Activated CD4-positive, alpha-beta T cell treated with anti-CD3 and anti-CD28 coated beads, Interleukin-2, amount 10 ng/mL, durations not matched to agents 7 days and 5 days (primary cell): ENCODE measurements at regions not wholly inside any gene's neighbourhood (a gene's known extent, or its start where the extent isn't known, plus 50 kb on each side); places are given as distances from the start of the nearest gene placed in this dataset.
A peak's percentile ranks its signal among the peaks of the same experiment; 100 is the strongest.
"Not testable (repeated sequence)": the region's sequence is repeated elsewhere in the genome, so short reads cannot be mapped to it uniquely, and the experiment has no call there.

ENCODE experiments used
- CTCF ChIA-PET: fragments of 350-600 bp; sonication (Branson Sonifier 250); formaldehyde crosslinking; loops from one replicate; lab custom pipeline; 2021; ENCODE audit warnings: antibody characterized with exemption; lab: Charles Lee
- POLR2A ChIA-PET: fragments of 350-600 bp; sonication (Branson Sonifier 250); formaldehyde crosslinking; loops from one replicate; lab custom pipeline; 2021; ENCODE audit warnings: antibody characterized with exemption; lab: Charles Lee
- DNase-seq: peaks from one replicate; pipeline ENCODE4 v3.0.0-alpha.2; 2020
- H3K27ac Mint-ChIP-seq: one replicate; pipeline ENCODE4 v1.8.0; 2021; ENCODE audit warnings: mild to moderate bottlenecking, moderate library complexity, mixed read lengths
- H3K27me3 Mint-ChIP-seq: one replicate; pipeline ENCODE4 v1.8.0; 2021; ENCODE audit warnings: mixed read lengths
- H3K36me3 Mint-ChIP-seq: one replicate; pipeline ENCODE4 v1.8.0; 2021; ENCODE audit warnings: low read depth, mixed read lengths
- H3K4me1 Mint-ChIP-seq: one replicate; pipeline ENCODE4 v1.8.0; 2021; ENCODE audit warnings: mixed read lengths
- H3K4me3 Mint-ChIP-seq: one replicate; pipeline ENCODE4 v1.8.0; 2021; ENCODE audit warnings: mild to moderate bottlenecking, moderate library complexity, mixed read lengths
- H3K9me3 Mint-ChIP-seq: one replicate; pipeline ENCODE4 v1.8.0; 2021; ENCODE audit warnings: mixed read lengths

DNA sequence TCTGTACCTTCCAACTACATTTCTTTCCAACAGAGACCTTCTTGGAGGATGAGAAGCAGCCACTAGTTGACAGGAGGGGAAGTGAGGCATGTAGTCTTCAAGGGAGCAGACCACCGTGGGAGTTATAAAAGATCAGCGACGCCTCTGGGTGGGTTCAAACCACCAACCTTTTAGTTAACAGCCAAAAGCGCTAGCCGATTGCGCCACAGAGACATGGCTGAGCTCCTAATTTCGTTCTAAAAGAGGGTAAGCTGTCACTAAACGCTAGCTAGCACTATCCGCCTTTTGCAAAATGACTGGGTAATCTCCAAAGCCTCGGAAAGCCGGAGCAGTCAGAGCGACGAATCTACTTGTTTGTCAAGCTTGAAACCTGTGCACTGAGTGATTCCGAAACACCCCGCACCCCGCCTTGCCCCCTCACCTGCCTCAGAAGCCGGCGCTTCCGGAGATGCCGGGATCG lies 135.8 kb downstream of the FAM72B start:
- peaks cover 11% of the 10 kb centered on the region for H3K4me1 Mint-ChIP-seq
- CTCF ChIA-PET, H3K4me3 Mint-ChIP-seq, H3K36me3 Mint-ChIP-seq, POLR2A ChIA-PET, H3K9me3 Mint-ChIP-seq: not testable (repeated sequence)
- peak; percentile 14 for DNase-seq
- peaks cover 13% of the 10 kb centered on the region for H3K27me3 Mint-ChIP-seq
- peak overlapping the region; percentile 25 for H3K27ac Mint-ChIP-seq

GRCh38 chr1:121048769-121049443 lies 135.2 kb downstream of the FAM72B start:
- Mint-ChIP-seq H3K27me3 (peaks cover 11% of the 10 kb centered on the region), H3K4me1 (peaks cover 11% of the 10 kb centered on the region)
- H3K36me3 Mint-ChIP-seq, CTCF ChIA-PET, H3K27ac Mint-ChIP-seq, H3K4me3 Mint-ChIP-seq, DNase-seq, POLR2A ChIA-PET, H3K9me3 Mint-ChIP-seq: not testable (repeated sequence)

GRCh38 chr1:121050097-121050496 lies 134.0 kb downstream of the FAM72B start:
- POLR2A ChIA-PET, DNase-seq, H3K4me3 Mint-ChIP-seq, H3K36me3 Mint-ChIP-seq, CTCF ChIA-PET, H3K9me3 Mint-ChIP-seq, H3K27ac Mint-ChIP-seq: not testable (repeated sequence)
- H3K27me3 Mint-ChIP-seq: peaks cover 11% of the 10 kb centered on the region
- H3K4me1 Mint-ChIP-seq: peaks cover 11% of the 10 kb centered on the region

GRCh38 chr1:121051161-121051790 lies 132.9 kb downstream of the FAM72B start:
- DNase-seq, H3K36me3 Mint-ChIP-seq, H3K4me3 Mint-ChIP-seq, CTCF ChIA-PET, POLR2A ChIA-PET, H3K9me3 Mint-ChIP-seq, H3K27ac Mint-ChIP-seq: not testable (repeated sequence)
- Mint-ChIP-seq H3K27me3 (peaks cover 14% of the 10 kb centered on the region), H3K4me1 (peaks cover 13% of the 10 kb centered on the region)

DNA sequence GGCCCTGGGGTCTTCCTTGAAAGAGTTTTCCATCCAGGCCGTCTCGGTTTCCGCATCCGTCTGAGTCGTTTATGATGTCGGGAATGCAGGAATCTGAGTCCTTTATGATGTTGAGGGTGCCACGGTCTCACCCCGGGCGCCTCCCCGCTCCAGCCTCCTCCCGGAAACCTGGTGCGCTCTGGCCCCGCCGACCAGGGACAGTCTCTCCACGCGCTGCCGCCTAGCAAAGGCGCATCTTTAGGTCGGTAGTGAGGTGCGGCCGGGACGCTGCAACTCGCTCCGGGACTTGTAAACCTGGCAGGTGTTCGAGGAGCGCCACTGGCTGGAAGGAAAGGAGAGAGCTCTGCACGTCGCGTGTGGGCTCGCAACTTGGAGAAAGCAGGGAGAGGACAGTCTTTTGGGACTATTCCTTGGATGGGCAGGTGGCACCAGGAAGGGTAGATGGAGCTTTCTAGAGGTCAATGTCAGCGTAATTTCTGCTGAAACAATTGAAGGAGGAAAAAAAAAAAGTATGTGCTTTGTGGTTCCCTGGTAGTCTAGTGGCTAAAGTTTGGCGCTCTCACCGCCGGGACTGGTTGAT lies 132.0 kb downstream of the FAM72B start:
- H3K27me3 Mint-ChIP-seq: peaks cover 14% of the 10 kb centered on the region
- DNase-seq, POLR2A ChIA-PET, H3K27ac Mint-ChIP-seq, H3K36me3 Mint-ChIP-seq, H3K9me3 Mint-ChIP-seq, H3K4me3 Mint-ChIP-seq, CTCF ChIA-PET: not testable (repeated sequence)
- H3K4me1 Mint-ChIP-seq: peaks cover 13% of the 10 kb centered on the region

DNA sequence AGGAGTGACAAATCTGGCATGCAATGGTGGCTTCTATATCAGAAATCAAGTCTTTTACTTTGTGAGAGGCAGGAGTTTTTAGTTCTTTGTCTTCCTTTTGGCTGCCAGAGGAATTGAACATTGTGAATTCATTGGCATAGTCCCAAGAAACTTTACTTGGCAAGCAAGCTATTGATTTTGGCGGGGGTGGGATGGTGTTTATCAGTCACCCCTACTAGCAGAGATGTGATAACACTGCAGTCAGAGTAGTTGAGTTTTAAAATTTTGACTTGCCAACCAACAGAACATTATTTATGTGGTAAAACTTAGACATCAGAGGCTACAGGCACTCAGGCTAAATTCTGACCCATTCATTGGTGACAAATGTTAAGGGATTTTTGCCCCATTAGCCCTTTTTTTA lies 129.2 kb downstream of the FAM72B start:
- H3K4me3 Mint-ChIP-seq, CTCF ChIA-PET, H3K9me3 Mint-ChIP-seq, DNase-seq, H3K36me3 Mint-ChIP-seq, H3K27ac Mint-ChIP-seq, POLR2A ChIA-PET: not testable (repeated sequence)
- Mint-ChIP-seq H3K4me1 (peaks cover 11% of the 10 kb centered on the region), H3K27me3 (peaks cover 14% of the 10 kb centered on the region)

DNA sequence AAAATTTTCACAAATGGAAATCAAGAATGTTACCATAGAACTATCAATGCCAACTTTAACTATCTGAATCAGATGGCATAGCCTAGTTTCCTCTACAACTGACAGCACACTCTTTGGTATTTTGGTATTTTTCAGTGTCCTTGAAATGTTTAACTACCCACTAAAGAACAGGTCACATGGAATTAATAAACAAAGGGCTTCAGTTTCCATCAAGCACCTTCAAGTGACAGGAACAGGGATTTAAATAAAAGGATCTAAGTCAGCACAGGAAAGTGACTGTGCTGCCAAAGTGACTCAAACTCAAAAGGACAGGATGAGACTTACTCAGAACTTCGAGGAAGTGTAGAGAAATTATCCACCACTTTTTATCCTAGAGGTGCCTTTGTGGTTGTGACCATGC lies 117.2 kb downstream of the FAM72B start:
- CTCF ChIA-PET, H3K36me3 Mint-ChIP-seq, H3K4me1 Mint-ChIP-seq: not testable (repeated sequence)

DNA sequence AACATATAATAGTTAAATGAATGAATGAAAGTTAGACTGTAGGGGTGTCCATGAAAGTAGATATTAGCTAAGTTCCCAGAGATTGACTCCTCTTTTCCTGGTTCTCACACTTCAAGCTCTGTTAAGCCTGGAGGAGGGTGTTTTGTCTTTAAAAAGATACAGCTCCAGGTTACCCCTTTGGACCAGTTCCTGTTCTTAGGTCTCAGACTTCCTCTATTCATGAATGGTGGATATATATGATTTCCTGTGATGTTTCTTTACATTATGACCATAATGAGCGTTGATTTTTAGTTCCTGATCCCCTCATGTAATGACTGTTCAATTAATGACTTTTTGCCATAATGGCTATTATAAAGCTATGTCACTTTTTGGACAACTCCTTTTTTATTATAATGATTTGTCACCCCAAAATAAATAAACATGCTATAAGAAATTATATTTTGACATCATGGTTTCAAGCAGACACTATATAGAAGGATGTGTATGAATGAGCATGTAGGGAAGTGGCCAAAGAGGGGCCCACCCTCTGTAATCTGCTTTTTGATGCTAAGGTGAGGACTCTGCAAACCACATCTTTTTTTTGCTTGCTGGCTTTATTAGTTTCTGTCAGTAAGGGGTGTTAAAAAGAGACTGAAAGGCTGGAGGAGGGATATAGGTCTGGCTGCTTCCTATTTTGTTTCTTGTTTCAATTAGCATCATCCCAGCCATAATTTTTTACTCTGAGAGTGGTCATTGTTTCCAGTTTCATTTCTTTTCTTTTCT lies 115.2 kb downstream of the FAM72B start:
- H3K4me1 Mint-ChIP-seq, H3K27ac Mint-ChIP-seq, POLR2A ChIA-PET, CTCF ChIA-PET, H3K36me3 Mint-ChIP-seq, H3K27me3 Mint-ChIP-seq, H3K4me3 Mint-ChIP-seq, H3K9me3 Mint-ChIP-seq, DNase-seq: not testable (repeated sequence)

More for the DNA sequence above, 117.2 kb downstream of the FAM72B start:
- H3K27me3 Mint-ChIP-seq, H3K4me3 Mint-ChIP-seq, DNase-seq, H3K9me3 Mint-ChIP-seq, H3K27ac Mint-ChIP-seq, POLR2A ChIA-PET: not testable (repeated sequence)

DNA sequence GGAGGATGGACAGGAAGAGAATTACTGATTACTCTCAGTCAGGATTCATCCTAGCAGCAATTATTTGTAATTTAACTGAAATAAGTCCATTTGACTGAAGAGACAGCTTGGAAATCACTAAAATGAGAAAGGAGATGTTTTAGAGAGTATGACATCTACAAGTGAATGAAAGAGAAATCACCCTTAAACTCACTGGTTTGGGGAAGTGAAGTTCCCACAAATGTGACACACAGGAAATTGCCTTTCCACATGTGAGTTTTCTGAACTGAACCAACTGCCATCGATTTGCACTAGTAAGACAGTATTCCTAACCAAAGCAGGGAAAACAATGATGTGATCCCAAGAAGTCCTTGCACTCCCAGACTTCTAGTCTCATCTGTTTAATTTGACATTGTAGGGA lies 110.3 kb downstream of the FAM72B start:
- H3K27me3 Mint-ChIP-seq, H3K27ac Mint-ChIP-seq, POLR2A ChIA-PET, H3K36me3 Mint-ChIP-seq, H3K9me3 Mint-ChIP-seq, CTCF ChIA-PET, DNase-seq, H3K4me3 Mint-ChIP-seq, H3K4me1 Mint-ChIP-seq: not testable (repeated sequence)

- peaks cover 18% of the 10 kb centered on the region for H3K4me1 Mint-ChIP-seq
- H3K9me3 Mint-ChIP-seq, CTCF ChIA-PET, H3K27ac Mint-ChIP-seq, POLR2A ChIA-PET, H3K27me3 Mint-ChIP-seq, H3K36me3 Mint-ChIP-seq, H3K4me3 Mint-ChIP-seq, DNase-seq: not testable (repeated sequence)
These were observed 108.8 kb downstream of the FAM72B start for GRCh38 chr1:121075254-121075805.

GRCh38 chr1:121076674-121077073 lies 107.5 kb downstream of the FAM72B start:
- H3K36me3 Mint-ChIP-seq, CTCF ChIA-PET, H3K27ac Mint-ChIP-seq, POLR2A ChIA-PET, H3K4me3 Mint-ChIP-seq, H3K9me3 Mint-ChIP-seq, DNase-seq, H3K27me3 Mint-ChIP-seq: not testable (repeated sequence)
- H3K4me1 Mint-ChIP-seq: peaks cover 26% of the 10 kb centered on the region

DNA sequence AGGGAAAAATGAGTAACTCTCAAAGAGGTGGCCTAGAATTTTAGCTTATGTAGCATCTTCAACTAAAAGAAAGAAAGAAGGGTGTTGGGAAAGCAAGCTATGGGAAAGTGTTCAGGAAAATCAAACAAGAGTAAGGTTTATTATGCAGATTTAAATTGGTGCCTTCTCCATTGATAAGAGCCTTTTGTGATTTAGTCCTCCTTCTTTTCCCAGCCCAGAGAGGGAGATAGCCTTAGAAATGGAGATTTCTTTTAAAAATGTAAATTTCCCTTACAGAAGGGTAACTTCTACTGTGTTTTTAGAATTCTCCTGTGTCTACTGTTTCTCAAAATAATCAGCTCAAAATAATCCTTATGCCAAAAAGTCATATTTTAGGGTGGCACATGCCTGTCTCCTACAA lies 104.5 kb downstream of the FAM72B start:
- H3K27ac Mint-ChIP-seq, H3K4me3 Mint-ChIP-seq, DNase-seq, POLR2A ChIA-PET, H3K27me3 Mint-ChIP-seq, CTCF ChIA-PET, H3K9me3 Mint-ChIP-seq, H3K36me3 Mint-ChIP-seq: not testable (repeated sequence)
- H3K4me1 Mint-ChIP-seq: peaks cover 23% of the 10 kb centered on the region
